IMR-90 (cell line): ENCODE measurements at regions not wholly inside any gene's neighbourhood (a gene's known extent, or its start where the extent isn't known, plus 50 kb on each side); places are given as distances from the start of the nearest gene placed in this dataset.

ENCODE experiments used
- ATAC-seq: fragments of 200-7000 bp; cut with Tn5 transposase; 2 replicates; pipeline ENCODE4 v1.9.1; 2020; ENCODE audit warnings: low read depth, mild to moderate bottlenecking, moderate library complexity
- BruUV-seq: library from RNA; stranded (reverse); fragments of 400-500 nt; replicated peaks from 2 replicates; lab custom pipeline; 2021; lab: Mats Ljungman, UMichigan
- CTCF ChIA-PET: fragments of 300-600 bp; formaldehyde crosslinking; extraction: SDS; loops from one replicate; lab custom pipeline; 2021; ENCODE audit warnings: antibody characterized with exemption; lab: Yijun Ruan, JAX
- POLR2A ChIA-PET: fragments of 300-600 bp; sonication (Branson Sonifier 250); formaldehyde crosslinking; loops from one replicate; lab custom pipeline; 2022; ENCODE audit warnings: antibody characterized with exemption; ENCODE audit not compliant: unreplicated experiment; lab: Charles Lee
- DNase-seq: peaks from one replicate; pipeline ENCODE4 v3.0.0; 2013
- H2AFZ ChIP-seq: replicated peaks from 2 replicates; pipeline ENCODE3; 2013; ENCODE audit warnings: low read length, mild to moderate bottlenecking; ENCODE audit not compliant: poor library complexity
- H2AK5ac ChIP-seq: 2 replicates; pipeline ENCODE4 v1.6.1; 2013; ENCODE audit warnings: low read depth, low read length, inconsistent platforms
- H2AK9ac ChIP-seq: replicated peaks from 2 replicates; pipeline ENCODE3; 2013; ENCODE audit warnings: mild to moderate bottlenecking, low read depth, low read length, moderate library complexity; ENCODE audit not compliant: poor library complexity
- H2BK120ac ChIP-seq: 2 replicates; pipeline ENCODE4 v1.6.1; 2013; ENCODE audit warnings: low read depth, low read length, inconsistent platforms
- H2BK15ac ChIP-seq: 3 replicates; pipeline ENCODE4 v1.6.1; 2013; ENCODE audit warnings: low read depth, low read length, inconsistent platforms
- H2BK20ac ChIP-seq: 2 replicates; pipeline ENCODE4 v1.6.1; 2013; ENCODE audit warnings: low read depth, mild to moderate bottlenecking, inconsistent platforms, low read length, moderate library complexity
- H2BK5ac ChIP-seq: 2 replicates; pipeline ENCODE4 v1.6.1; 2013; ENCODE audit warnings: mild to moderate bottlenecking, low read depth, low read length, inconsistent platforms; ENCODE audit not compliant: poor library complexity, severe bottlenecking
- H3K14ac ChIP-seq: replicated peaks from 2 replicates; pipeline ENCODE4 v1.6.1; 2013; ENCODE audit warnings: low read depth, low read length, inconsistent platforms
- H3K18ac ChIP-seq: 2 replicates; pipeline ENCODE4 v1.6.1; 2013; ENCODE audit warnings: low read depth, low read length, control low read depth
- H3K23ac ChIP-seq: 2 replicates; pipeline ENCODE4 v1.6.1; 2013; ENCODE audit warnings: low read depth, low read length, inconsistent platforms
- H3K27ac ChIP-seq: 2 replicates; pipeline ENCODE4 v1.5.1; 2013; ENCODE audit warnings: mild to moderate bottlenecking, control low read depth, low read length; ENCODE audit not compliant: insufficient read depth
- H3K27me3 ChIP-seq: 2 replicates; pipeline ENCODE4 v1.6.1; 2013; ENCODE audit warnings: low read length; ENCODE audit not compliant: control insufficient read depth, insufficient read depth
- H3K36me3 ChIP-seq: 2 replicates; pipeline ENCODE4 v1.6.1; 2013; ENCODE audit warnings: low read length, mixed read lengths; ENCODE audit not compliant: control insufficient read depth, insufficient read depth
- H3K4ac ChIP-seq: 2 replicates; pipeline ENCODE4 v1.6.1; 2013; ENCODE audit warnings: low read depth, low read length, inconsistent platforms
- H3K4me1 ChIP-seq: 2 replicates; pipeline ENCODE4 v1.6.1; 2013; ENCODE audit warnings: low read length, mixed read lengths; ENCODE audit not compliant: control insufficient read depth, insufficient read depth
- H3K4me2 ChIP-seq: 2 replicates; pipeline ENCODE4 v1.6.1; 2013; ENCODE audit warnings: low read depth, mild to moderate bottlenecking, control low read depth, low read length, moderate library complexity
- H3K4me3 ChIP-seq: 2 replicates; pipeline ENCODE4 v1.5.1; 2013; ENCODE audit warnings: low read depth, mild to moderate bottlenecking, control low read depth, low read length, moderate library complexity; ENCODE audit not compliant: insufficient read depth
- H3K56ac ChIP-seq: 2 replicates; pipeline ENCODE4 v1.6.1; 2013; ENCODE audit warnings: low read length, inconsistent platforms; ENCODE audit not compliant: insufficient read depth; ENCODE audit errors: extremely low read depth
- H3K79me1 ChIP-seq, 2 experiments: 2 replicates each; pipeline ENCODE4 v1.6.1; 2013; ENCODE audit warnings: low read length in 2 of 2, inconsistent platforms in 1 of 2, low read depth in 1 of 2
- H3K9ac ChIP-seq: 2 replicates; pipeline ENCODE4 v1.6.1; 2013; ENCODE audit warnings: low read depth, low read length, control low read depth
- H3K9me1 ChIP-seq: 2 replicates; pipeline ENCODE4 v1.6.1; 2013; ENCODE audit warnings: low read length, inconsistent platforms; ENCODE audit not compliant: insufficient read depth
- H3K9me3 ChIP-seq: 2 replicates; pipeline ENCODE4 v1.6.1; 2013; ENCODE audit warnings: low read length; ENCODE audit not compliant: control insufficient read depth, insufficient read depth
- H4K20me1 ChIP-seq: 2 replicates; pipeline ENCODE4 v1.6.1; 2013; ENCODE audit warnings: low read length, inconsistent platforms; ENCODE audit not compliant: insufficient read depth
- H4K5ac ChIP-seq: 2 replicates; pipeline ENCODE4 v1.6.1; 2013; ENCODE audit warnings: mild to moderate bottlenecking, low read depth, low read length, control low read depth
- H4K8ac ChIP-seq, 2 experiments: 2 replicates each; pipeline ENCODE4 v1.6.1; 2013; ENCODE audit warnings: low read depth in 2 of 2, low read length in 2 of 2, control low read depth in 1 of 2, inconsistent platforms in 1 of 2
- H4K91ac ChIP-seq: 2 replicates; pipeline ENCODE4 v1.6.1; 2013; ENCODE audit warnings: low read depth, low read length, inconsistent platforms; ENCODE audit not compliant: insufficient read depth
- BHLHE40 ChIP-seq: fragments of 150-350 bp; IDR thresholded peaks from 2 replicates; pipeline ENCODE4 v1.6.1; 2016; ENCODE audit warnings: mild to moderate bottlenecking, low read depth, low read length
- CEBPB ChIP-seq: IDR thresholded peaks from 2 replicates; pipeline ENCODE4 v1.6.1; 2012; ENCODE audit warnings: low read depth, low read length, improper control_type of control experiment
- CHD1 ChIP-seq: IDR thresholded peaks from 2 replicates; pipeline ENCODE4 v1.6.1; 2012; ENCODE audit warnings: low read depth, low read length, improper control_type of control experiment
- CTCF ChIP-seq: conservative IDR thresholded peaks from 2 replicates; pipeline ENCODE4 v1.5.1; 2012; ENCODE audit warnings: mild to moderate bottlenecking, low read depth, low read length, improper control_type of control experiment
- ELK1 ChIP-seq: fragments of 150-350 bp; IDR thresholded peaks from 2 replicates; pipeline ENCODE4 v1.6.1; 2016; ENCODE audit warnings: low read depth, mild to moderate bottlenecking, low read length, moderate library complexity, borderline replicate concordance
- FOS ChIP-seq: fragments of 150-350 bp; IDR thresholded peaks from 2 replicates; pipeline ENCODE4 v1.6.1; 2016; ENCODE audit warnings: low read depth, low read length
- MAFK ChIP-seq: IDR thresholded peaks from 2 replicates; pipeline ENCODE4 v1.6.1; 2012; ENCODE audit warnings: low read depth, low read length, improper control_type of control experiment
- MAZ ChIP-seq: IDR thresholded peaks from 2 replicates; pipeline ENCODE4 v1.6.1; 2012; ENCODE audit warnings: low read depth, mild to moderate bottlenecking, low read length, improper control_type of control experiment, moderate library complexity, borderline replicate concordance
- MXI1 ChIP-seq: IDR thresholded peaks from 2 replicates; pipeline ENCODE4 v1.6.1; 2012; ENCODE audit warnings: low read depth, mild to moderate bottlenecking, low read length, moderate library complexity, borderline replicate concordance
- NFE2L2 ChIP-seq: fragments of 150-350 bp; IDR thresholded peaks from 2 replicates; pipeline ENCODE4 v1.6.1; 2016; ENCODE audit warnings: low read depth, mild to moderate bottlenecking, low read length
- POLR2A ChIP-seq: IDR thresholded peaks from 2 replicates; pipeline ENCODE4 v1.6.1; 2012; ENCODE audit warnings: mild to moderate bottlenecking, low read depth, low read length
- RAD21 ChIP-seq: IDR thresholded peaks from 2 replicates; pipeline ENCODE4 v1.6.1; 2012; ENCODE audit warnings: low read length, improper control_type of control experiment
- RCOR1 ChIP-seq: IDR thresholded peaks from 2 replicates; pipeline ENCODE4 v1.6.1; 2012; ENCODE audit warnings: mild to moderate bottlenecking, low read length, improper control_type of control experiment; ENCODE audit not compliant: insufficient replicate concordance
- RFX5 ChIP-seq: IDR thresholded peaks from 2 replicates; pipeline ENCODE4 v1.8.0; 2012; ENCODE audit warnings: low read depth, mild to moderate bottlenecking, low read length, moderate library complexity
- SMC3 ChIP-seq: fragments of 150-350 bp; IDR thresholded peaks from 2 replicates; pipeline ENCODE4 v1.6.1; 2016; ENCODE audit warnings: low read depth, mild to moderate bottlenecking, antibody characterized with exemption, low read length, moderate library complexity
- USF2 ChIP-seq: fragments of 150-350 bp; IDR thresholded peaks from 2 replicates; pipeline ENCODE4 v1.6.1; 2017; ENCODE audit warnings: mild to moderate bottlenecking, antibody characterized with exemption, low read length, low read depth
- WGBS, 2 experiments: methylation state at CpG; one replicate each; pipeline versions ENCODE4 v1.1.5 to v1.1.7; 2013; ENCODE audit warnings: missing lambda C conversion rate in 2 of 2; ENCODE audit not compliant: insufficient read length in 1 of 2; ENCODE audit errors: extremely low coverage in 2 of 2; 5-methylcytosine and 5-hydroxymethylcytosine counted together
- dilution Hi-C: fragments of 300-500 bp; cut with HindIII; formaldehyde crosslinking; loops from one replicate; pipeline ENCODE4 v1.14.3; 2018; ENCODE audit warnings: low sequenced_read_pairs; ENCODE audit not compliant: unreplicated experiment
- in situ Hi-C: fragments of 300-500 bp; cut with MboI; formaldehyde crosslinking; loops from 3 replicates; pipeline ENCODE4 v1.14.3; 2019; ENCODE audit warnings: low sequenced_read_pairs, inconsistent platforms, mixed read lengths
- intact Hi-C: fragments of 100-400 bp; cut with micrococcal nuclease; formaldehyde crosslinking; loops from 2 replicates; pipeline ENCODE4 v1.10.0; 2022

- DNase-seq = no peak
- H3K4me1 ChIP-seq = no peaks in the 10 kb centered on the region
- no peak overlapping the region for H3K23ac ChIP-seq
- ChIA-PET POLR2A (no interaction called here), CTCF (no interaction called here)
- no peak overlapping the region for H3K56ac ChIP-seq
- BruUV-seq = no TSS peak
- 63% methylated on average over 1 of the region's 2 CpGs; no CpG with 5 or more reads in 1 of the 2 experiments for WGBS, 2 experiments
- no peak overlapping the region for H3K18ac ChIP-seq
- no peak overlapping the region for H2BK120ac ChIP-seq
- no peak overlapping the region for H4K5ac ChIP-seq
- H3K9me3 ChIP-seq = no peaks in the 10 kb centered on the region; the same call in 1 of the 2 replicates
- no peaks in the 10 kb centered on the region for H3K36me3 ChIP-seq
- no peak overlapping the region for H3K4ac ChIP-seq
- H2AFZ ChIP-seq = no peak overlapping the region
- TF ChIP-seq NFE2L2 (no peak), CEBPB (no peak), FOS (no peak), ELK1 (no peak), MAFK (no peak), MXI1 (no peak), RFX5 (no peak), USF2 (no peak), RAD21 (no peak), RCOR1 (no peak), MAZ (no peak), BHLHE40 (no peak), POLR2A (no peak), CTCF (no peak), CHD1 (no peak), SMC3 (no peak)
- H3K27ac ChIP-seq = no peak overlapping the region
- H2BK5ac ChIP-seq = no peak overlapping the region
- H3K4me3 ChIP-seq = no peak overlapping the region
- no peak overlapping the region for H2BK15ac ChIP-seq
- H2AK9ac ChIP-seq = no peak overlapping the region
- no peak overlapping the region for H3K9ac ChIP-seq
- no peaks in the 10 kb centered on the region for H4K20me1 ChIP-seq
- H3K79me1 ChIP-seq = no peaks in the 10 kb centered on the region; a peak in 1 of 4 replicates
- H3K27me3 ChIP-seq = no peaks in the 10 kb centered on the region
- no peak overlapping the region for H2AK5ac ChIP-seq
- H3K9me1 ChIP-seq = no peaks in the 10 kb centered on the region
- dilution Hi-C loops (no loop called here), in situ Hi-C loops (no loop called here), intact Hi-C loops (no loop called here)
- no peak overlapping the region for H3K4me2 ChIP-seq
- no peak overlapping the region for H4K8ac ChIP-seq
- H4K91ac ChIP-seq = no peak overlapping the region
- no peak overlapping the region for H3K14ac ChIP-seq
- ATAC-seq = no peak
- H2BK20ac ChIP-seq = no peak overlapping the region
These were observed 77.1 kb downstream of the MGST1 start for GRCh38 chr12:16424531-16424930.
